Endothelial cell of umbilical vein (primary cell): ENCODE measurements at regions not wholly inside any gene's neighbourhood (a gene's known extent, or its start where the extent isn't known, plus 50 kb on each side); places are given as distances from the start of the nearest gene placed in this dataset.

Source experiments
- BruUV-seq: library from RNA; stranded (reverse); fragments of 400-500 nt; replicated peaks from 2 replicates; lab custom pipeline; 2021; lab: Mats Ljungman, UMichigan
- CTCF ChIA-PET: fragments of 300-600, 350-600 bp; sonication (Branson Sonifier 250); formaldehyde crosslinking; loops from one replicate; lab custom pipeline; 2021; ENCODE audit warnings: antibody characterized with exemption, inconsistent platforms; lab: Charles Lee
- POLR2A ChIA-PET: fragments of 300-600, 350-600 bp; sonication (Branson Sonifier 250); formaldehyde crosslinking; loops from one replicate; lab custom pipeline; 2021; ENCODE audit warnings: antibody characterized with exemption, inconsistent platforms; lab: Charles Lee
- DNase-seq: peaks from one replicate; pipeline ENCODE4 v3.0.0-alpha.2; 2011; ENCODE audit warnings: low read depth, low spot score
- FAIRE-seq: peaks from 2 replicates; lab custom pipeline; 2011; peaks lifted over from hg19 to GRCh38; lab: Jason Lieb, UNC
- H2AFZ ChIP-seq: 2 replicates; pipeline ENCODE4 v1.6.0; 2012; ENCODE audit warnings: low read depth, low read length, control low read depth, inconsistent platforms
- H3K27ac ChIP-seq: 2 replicates; pipeline ENCODE4 v1.5.1; 2011; ENCODE audit warnings: low read depth, mild to moderate bottlenecking, control low read depth, low read length, moderate library complexity; ENCODE audit not compliant: insufficient read depth
- H3K27me3 ChIP-seq, 2 experiments: 2 replicates each; pipeline versions ENCODE4 v1.6.0 to v1.6.1; 2011; ENCODE audit warnings: low read length in 2 of 2, mixed read lengths in 1 of 2; ENCODE audit not compliant: control insufficient read depth in 2 of 2, insufficient read depth in 2 of 2
- H3K36me3 ChIP-seq, 2 experiments: 2 replicates in 1 of 2; 3 replicates in 1 of 2; pipeline ENCODE4 v1.5.1; 2011; ENCODE audit warnings: low read length in 2 of 2, mild to moderate bottlenecking in 1 of 2, moderate library complexity in 1 of 2; ENCODE audit not compliant: control insufficient read depth in 2 of 2, insufficient read depth in 2 of 2; ENCODE audit errors: extremely low read depth in 1 of 2
- H3K4me1 ChIP-seq: 3 replicates; pipeline ENCODE4 v1.5.1; 2011; ENCODE audit warnings: mild to moderate bottlenecking, low read length; ENCODE audit not compliant: control insufficient read depth, insufficient read depth; ENCODE audit errors: extremely low read depth
- H3K4me2 ChIP-seq: 2 replicates; pipeline ENCODE4 v1.6.1; 2011; ENCODE audit warnings: low read length, control low read depth, mixed read lengths; ENCODE audit not compliant: insufficient read depth
- H3K4me3 ChIP-seq, 3 experiments: fragments of 200-600 bp in 1 of 3; sonication (generic), shearing (Covaris generic) in 1 of 3; replicated peaks in 1 of 3; 2 replicates each; pipeline ENCODE4 v1.5.1; 2011 to 2016; ENCODE audit warnings: control low read depth in 3 of 3, low read length in 3 of 3, mild to moderate bottlenecking in 2 of 3, inconsistent platforms in 1 of 3, low read depth in 1 of 3, moderate library complexity in 1 of 3; ENCODE audit not compliant: insufficient read depth in 1 of 3
- H3K79me2 ChIP-seq: 2 replicates; pipeline ENCODE4 v1.6.0; 2012; ENCODE audit warnings: low read length, inconsistent platforms; ENCODE audit not compliant: control insufficient read depth, insufficient read depth
- H3K9ac ChIP-seq: replicated peaks from 2 replicates; pipeline ENCODE3; 2011; ENCODE audit warnings: low read length, control low read depth; ENCODE audit not compliant: insufficient read depth; ENCODE audit errors: extremely low read depth
- H3K9me1 ChIP-seq: replicated peaks from 3 replicates; pipeline ENCODE4 v1.6.0; 2011; ENCODE audit warnings: mild to moderate bottlenecking, low read length; ENCODE audit not compliant: control insufficient read depth, insufficient read depth; ENCODE audit errors: extremely low read depth
- H3K9me3 ChIP-seq: replicated peaks from 2 replicates; pipeline ENCODE4 v1.5.1; 2012; ENCODE audit warnings: low read length, inconsistent platforms; ENCODE audit not compliant: control insufficient read depth, insufficient read depth
- H4K20me1 ChIP-seq: replicated peaks from 2 replicates; pipeline ENCODE3; 2011; ENCODE audit warnings: mild to moderate bottlenecking, low read length; ENCODE audit not compliant: control insufficient read depth, insufficient read depth; ENCODE audit errors: extremely low read depth
- EZH2 ChIP-seq: IDR thresholded peaks from 2 replicates; pipeline ENCODE4 v1.6.1; 2012; ENCODE audit warnings: borderline replicate concordance, low read depth, mild to moderate bottlenecking, moderate library complexity, low read length, inconsistent platforms; ENCODE audit not compliant: severe bottlenecking
- FOS ChIP-seq: IDR thresholded peaks from 2 replicates; pipeline ENCODE4 v1.6.1; 2011; ENCODE audit warnings: mild to moderate bottlenecking, low read length, moderate library complexity, borderline replicate concordance; ENCODE audit not compliant: insufficient read depth
- GATA2 ChIP-seq: IDR thresholded peaks from 2 replicates; pipeline ENCODE4 v1.7.0; 2011; ENCODE audit warnings: low read depth, mild to moderate bottlenecking, moderate library complexity, mixed read lengths, low read length; ENCODE audit not compliant: insufficient read length, insufficient read depth
- JUN ChIP-seq: IDR thresholded peaks from 2 replicates; pipeline ENCODE4 v1.6.1; 2011; ENCODE audit warnings: borderline replicate concordance, low read depth; ENCODE audit not compliant: insufficient read length, insufficient read depth
- MYC ChIP-seq: IDR thresholded peaks from one replicate; pipeline ENCODE4 v1.6.1; 2011; ENCODE audit warnings: mild to moderate bottlenecking, low read depth, low read length
- POLR2A ChIP-seq: IDR thresholded peaks from 2 replicates; pipeline ENCODE4 v1.6.1; 2012; ENCODE audit warnings: low read depth, mild to moderate bottlenecking, control low read depth, low read length
- POLR2AphosphoS5 ChIP-seq: IDR thresholded peaks from 2 replicates; pipeline ENCODE4 v1.6.1; 2012; ENCODE audit warnings: low read depth, mild to moderate bottlenecking, control low read depth, low read length, moderate library complexity; ENCODE audit not compliant: insufficient read depth
- dilution Hi-C: fragments of 300-500 bp; cut with MboI; formaldehyde crosslinking; loops from one replicate; pipeline ENCODE4 v1.15.0; 2019; ENCODE audit warnings: low sequenced_read_pairs; ENCODE audit not compliant: extremely low pct_ligation_motif_present
- intact Hi-C: fragments of 100-400 bp; cut with micrococcal nuclease; formaldehyde crosslinking; loops from one replicate; pipeline ENCODE4 v1.10.0; 2022
- TF ChIP-seq, protein P1 (sequence below), 2 donors: IDR thresholded peaks; 1 replicate in 1 of 2; 2 replicates in 1 of 2; pipeline ENCODE4 v1.5.1; 2011; ENCODE audit warnings: low read length in 2 of 2, mild to moderate bottlenecking in 2 of 2, moderate library complexity in 2 of 2, control low read depth in 1 of 2, inconsistent platforms in 1 of 2, low read depth in 1 of 2; ENCODE audit not compliant: insufficient read depth in 1 of 2; ENCODE audit errors: extremely low read depth in 1 of 2
- TF ChIP-seq, protein P2 (sequence below): IDR thresholded peaks from 2 replicates; pipeline ENCODE4 v1.6.1; 2011; ENCODE audit not compliant: insufficient read depth, insufficient read length

DNA sequence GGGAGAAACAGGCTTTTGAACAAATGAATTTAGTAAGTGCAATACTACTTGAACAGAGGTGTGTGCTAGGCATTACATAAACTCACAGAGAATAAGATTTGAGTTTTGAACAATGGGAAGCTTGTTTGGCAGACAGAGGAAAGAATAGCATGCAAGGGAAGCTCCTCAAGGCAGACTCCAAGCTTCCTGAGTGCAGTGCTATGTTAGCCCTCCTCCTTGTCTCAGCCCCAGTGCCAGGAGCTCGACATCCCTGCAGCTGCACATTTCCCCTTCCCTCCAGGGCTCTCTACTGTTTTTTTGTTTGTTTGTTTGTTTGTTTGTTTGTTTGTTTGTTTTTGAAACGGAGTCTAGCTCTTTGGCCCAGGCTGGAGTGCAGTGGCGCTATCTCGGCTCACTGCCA is 237.5 kb downstream of the IPMK start:
- intact Hi-C loops (no loop called here), dilution Hi-C loops (no loop called here)
- H3K9ac ChIP-seq: no peak overlapping the region
- POLR2A ChIA-PET: no interaction called here
- no peaks in the 10 kb centered on the region for H3K9me3 ChIP-seq
- no peaks in the 10 kb centered on the region for H3K79me2 ChIP-seq
- H3K4me1 ChIP-seq: no peaks in the 10 kb centered on the region
- CTCF ChIA-PET: interaction anchor here (1.1 kb wide), 1 partner anchor 10 kb away, joined by 3 read pairs; no protein-coding TSS in a partner anchor
- no TSS peak for BruUV-seq
- FAIRE-seq: no peak
- no peak for DNase-seq
- TF ChIP-seq, protein P1, sequence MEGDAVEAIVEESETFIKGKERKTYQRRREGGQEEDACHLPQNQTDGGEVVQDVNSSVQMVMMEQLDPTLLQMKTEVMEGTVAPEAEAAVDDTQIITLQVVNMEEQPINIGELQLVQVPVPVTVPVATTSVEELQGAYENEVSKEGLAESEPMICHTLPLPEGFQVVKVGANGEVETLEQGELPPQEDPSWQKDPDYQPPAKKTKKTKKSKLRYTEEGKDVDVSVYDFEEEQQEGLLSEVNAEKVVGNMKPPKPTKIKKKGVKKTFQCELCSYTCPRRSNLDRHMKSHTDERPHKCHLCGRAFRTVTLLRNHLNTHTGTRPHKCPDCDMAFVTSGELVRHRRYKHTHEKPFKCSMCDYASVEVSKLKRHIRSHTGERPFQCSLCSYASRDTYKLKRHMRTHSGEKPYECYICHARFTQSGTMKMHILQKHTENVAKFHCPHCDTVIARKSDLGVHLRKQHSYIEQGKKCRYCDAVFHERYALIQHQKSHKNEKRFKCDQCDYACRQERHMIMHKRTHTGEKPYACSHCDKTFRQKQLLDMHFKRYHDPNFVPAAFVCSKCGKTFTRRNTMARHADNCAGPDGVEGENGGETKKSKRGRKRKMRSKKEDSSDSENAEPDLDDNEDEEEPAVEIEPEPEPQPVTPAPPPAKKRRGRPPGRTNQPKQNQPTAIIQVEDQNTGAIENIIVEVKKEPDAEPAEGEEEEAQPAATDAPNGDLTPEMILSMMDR (IDR thresholded peaks at IDR 0.05; ENCODE audit: extremely low read depth in 1 of 2, insufficient read depth in 1 of 2, low read depth in 1 of 2, low read length in 2 of 2): no peak
- no peak for TF ChIP-seq POLR2A
- no peak for TF ChIP-seq FOS
- no peak for TF ChIP-seq EZH2
- TF ChIP-seq GATA2: no peak
- no peak for TF ChIP-seq MYC
- TF ChIP-seq JUN: no peak
- no peak for TF ChIP-seq POLR2AphosphoS5
- TF ChIP-seq, protein P2, sequence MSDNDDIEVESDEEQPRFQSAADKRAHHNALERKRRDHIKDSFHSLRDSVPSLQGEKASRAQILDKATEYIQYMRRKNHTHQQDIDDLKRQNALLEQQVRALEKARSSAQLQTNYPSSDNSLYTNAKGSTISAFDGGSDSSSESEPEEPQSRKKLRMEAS: no peak
- no peak overlapping the region for H3K27ac ChIP-seq
- H3K4me2 ChIP-seq: no peak overlapping the region
- no peaks in the 10 kb centered on the region for H4K20me1 ChIP-seq
- no peaks in the 10 kb centered on the region for H3K36me3 ChIP-seq
- no peaks in the 10 kb centered on the region for H3K9me1 ChIP-seq
- H2AFZ ChIP-seq: no peak overlapping the region
- no peaks in the 10 kb centered on the region for H3K27me3 ChIP-seq
- H3K4me3 ChIP-seq: no peak overlapping the region
